ENCODE measurements at regions not wholly inside any gene's neighbourhood (a gene's known extent, or its start where the extent isn't known, plus 50 kb on each side); places are given as distances from the start of the nearest gene placed in this dataset.

DNA sequence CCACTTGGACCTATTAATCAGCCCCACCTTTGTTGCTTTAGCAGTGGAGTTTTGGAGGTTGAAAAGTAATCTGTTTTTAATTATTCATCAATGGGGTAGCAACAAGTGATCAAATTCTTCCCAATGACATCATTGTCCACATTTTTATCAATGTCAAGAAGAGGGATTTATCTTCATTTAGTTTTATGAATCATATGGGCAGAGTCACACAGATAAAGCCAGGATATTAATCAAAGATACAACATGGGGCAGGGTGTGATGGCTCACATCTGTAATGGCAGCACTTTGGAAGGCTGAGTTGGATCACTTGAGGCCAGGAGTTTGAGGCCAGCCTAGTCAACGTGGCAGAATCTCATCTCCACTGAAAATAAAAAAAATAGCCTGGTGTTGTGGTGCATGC, 388.4 kb upstream of the POM121L12 start:
- no peaks in the 10 kb centered on the region for H4K20me1 ChIP-seq (ENCODE audit: low read depth, low read length)
- no peaks in the 10 kb centered on the region for H3K36me3 ChIP-seq (ENCODE audit: low read length)
- no peaks in the 10 kb centered on the region for H3K9me2 ChIP-seq (replicated peaks; ENCODE audit: insufficient read depth, low read length)
- H3K27me3 ChIP-seq (ENCODE audit: low read length) = no peaks in the 10 kb centered on the region
- H3K9me3 ChIP-seq (ENCODE audit: insufficient read depth, low read length) = peaks cover 3% of the 10 kb centered on the region; the same call in 1 of the 2 replicates
- no peak overlapping the region for H3K27ac ChIP-seq (ENCODE audit: low read depth, low read length)
- H3K4me3 ChIP-seq (ENCODE audit: insufficient read depth, low read length, poor library complexity, severe bottlenecking) = no peak overlapping the region
- H3F3A ChIP-seq (ENCODE audit: insufficient read depth) = no peaks in the 10 kb centered on the region
- no peak overlapping the region for H2AFZ ChIP-seq (ENCODE audit: low read depth, low read length, severe bottlenecking)
- no peaks in the 10 kb centered on the region for H3K79me2 ChIP-seq (ENCODE audit: insufficient read depth, low read length)
- TF ChIP-seq EZH2phosphoT487 (conservative IDR thresholded peaks at IDR 0.05; ENCODE audit: low read length) = no peak
- TF ChIP-seq, protein P1, sequence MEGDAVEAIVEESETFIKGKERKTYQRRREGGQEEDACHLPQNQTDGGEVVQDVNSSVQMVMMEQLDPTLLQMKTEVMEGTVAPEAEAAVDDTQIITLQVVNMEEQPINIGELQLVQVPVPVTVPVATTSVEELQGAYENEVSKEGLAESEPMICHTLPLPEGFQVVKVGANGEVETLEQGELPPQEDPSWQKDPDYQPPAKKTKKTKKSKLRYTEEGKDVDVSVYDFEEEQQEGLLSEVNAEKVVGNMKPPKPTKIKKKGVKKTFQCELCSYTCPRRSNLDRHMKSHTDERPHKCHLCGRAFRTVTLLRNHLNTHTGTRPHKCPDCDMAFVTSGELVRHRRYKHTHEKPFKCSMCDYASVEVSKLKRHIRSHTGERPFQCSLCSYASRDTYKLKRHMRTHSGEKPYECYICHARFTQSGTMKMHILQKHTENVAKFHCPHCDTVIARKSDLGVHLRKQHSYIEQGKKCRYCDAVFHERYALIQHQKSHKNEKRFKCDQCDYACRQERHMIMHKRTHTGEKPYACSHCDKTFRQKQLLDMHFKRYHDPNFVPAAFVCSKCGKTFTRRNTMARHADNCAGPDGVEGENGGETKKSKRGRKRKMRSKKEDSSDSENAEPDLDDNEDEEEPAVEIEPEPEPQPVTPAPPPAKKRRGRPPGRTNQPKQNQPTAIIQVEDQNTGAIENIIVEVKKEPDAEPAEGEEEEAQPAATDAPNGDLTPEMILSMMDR (IDR thresholded peaks at IDR 0.05; ENCODE audit: insufficient read depth, low read length, poor library complexity, severe bottlenecking) = no peak
- H3K4me2 ChIP-seq (ENCODE audit: low read depth, low read length, poor library complexity, severe bottlenecking) = no peak overlapping the region
- H3K9ac ChIP-seq (ENCODE audit: low read length) = no peak overlapping the region

DNA sequence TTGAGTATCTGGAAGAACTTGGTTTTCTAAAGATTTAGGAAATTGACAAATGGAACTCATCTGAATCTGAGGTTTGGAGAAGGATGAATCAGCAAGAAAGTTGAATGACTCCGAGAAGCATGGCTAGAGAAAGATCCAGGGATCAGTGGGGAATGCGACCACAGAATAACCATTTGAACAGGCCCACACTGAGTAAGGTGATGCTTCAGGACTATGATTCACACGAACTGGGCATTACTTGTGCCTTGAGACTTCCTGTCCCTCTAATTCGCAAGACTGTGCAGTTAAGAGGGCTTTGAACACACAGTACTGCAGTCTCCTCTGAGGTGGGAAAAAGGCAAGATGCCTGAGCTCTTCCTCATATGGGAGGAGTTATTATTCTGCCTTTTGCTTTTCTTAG, 395.5 kb upstream of the POM121L12 start:
- H3K27ac ChIP-seq (ENCODE audit: low read depth, low read length) = no peak overlapping the region
- H3K79me2 ChIP-seq (ENCODE audit: insufficient read depth, low read length) = no peaks in the 10 kb centered on the region
- no peak overlapping the region for H3K9ac ChIP-seq (ENCODE audit: low read length)
- H3K9me2 ChIP-seq (replicated peaks; ENCODE audit: insufficient read depth, low read length) = no peaks in the 10 kb centered on the region
- H3K4me3 ChIP-seq (ENCODE audit: insufficient read depth, low read length, poor library complexity, severe bottlenecking) = no peak overlapping the region
- TF ChIP-seq EZH2phosphoT487 (conservative IDR thresholded peaks at IDR 0.05; ENCODE audit: low read length) = no peak
- TF ChIP-seq, protein P1 (IDR thresholded peaks at IDR 0.05; ENCODE audit: insufficient read depth, low read length, poor library complexity, severe bottlenecking) = no peak
- no peaks in the 10 kb centered on the region for H3K27me3 ChIP-seq (ENCODE audit: low read length)
- no peak overlapping the region for H3K4me2 ChIP-seq (ENCODE audit: low read depth, low read length, poor library complexity, severe bottlenecking)
- no peaks in the 10 kb centered on the region for H3F3A ChIP-seq (ENCODE audit: insufficient read depth)
- no peaks in the 10 kb centered on the region for H3K36me3 ChIP-seq (ENCODE audit: low read length)
- H2AFZ ChIP-seq (ENCODE audit: low read depth, low read length, severe bottlenecking) = no peak overlapping the region
- H3K9me3 ChIP-seq (ENCODE audit: insufficient read depth, low read length) = no peaks in the 10 kb centered on the region
- H4K20me1 ChIP-seq (ENCODE audit: low read depth, low read length) = no peaks in the 10 kb centered on the region

DNA sequence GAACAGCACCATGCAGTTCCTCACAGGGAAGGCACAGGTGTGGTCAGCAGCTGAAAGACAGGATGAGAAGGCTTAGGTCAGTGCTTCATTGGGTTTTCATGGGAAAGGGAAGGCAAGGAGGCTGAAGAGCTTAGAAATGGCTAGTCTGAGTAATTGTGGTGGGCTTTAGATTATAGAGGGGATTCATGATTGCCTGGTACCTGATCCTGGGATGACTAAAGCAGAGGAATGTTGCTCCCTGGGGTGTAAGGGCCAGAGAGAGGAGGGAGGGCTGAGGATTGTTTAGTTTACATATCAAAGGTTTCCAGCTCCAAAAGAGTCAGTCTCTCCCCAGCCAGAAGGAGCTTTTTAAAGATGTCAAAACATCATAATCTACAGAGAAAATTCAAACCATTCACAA, 396.3 kb upstream of the POM121L12 start:
- TF ChIP-seq, protein P1 (IDR thresholded peaks at IDR 0.05; ENCODE audit: insufficient read depth, low read length, poor library complexity, severe bottlenecking) = no peak
- no peak for TF ChIP-seq EZH2phosphoT487 (conservative IDR thresholded peaks at IDR 0.05; ENCODE audit: low read length)
- Histone ChIP-seq H3K4me2 (ENCODE audit: low read depth, low read length, poor library complexity, severe bottlenecking) (no peak overlapping the region), H3F3A (ENCODE audit: insufficient read depth) (no peaks in the 10 kb centered on the region), H3K36me3 (ENCODE audit: low read length) (no peaks in the 10 kb centered on the region), H3K9ac (ENCODE audit: low read length) (no peak overlapping the region), H3K9me2 (replicated peaks; ENCODE audit: insufficient read depth, low read length) (no peaks in the 10 kb centered on the region), H3K27me3 (ENCODE audit: low read length) (no peaks in the 10 kb centered on the region), H2AFZ (ENCODE audit: low read depth, low read length, severe bottlenecking) (no peak overlapping the region), H3K79me2 (ENCODE audit: insufficient read depth, low read length) (no peaks in the 10 kb centered on the region), H4K20me1 (ENCODE audit: low read depth, low read length) (no peaks in the 10 kb centered on the region), H3K27ac (ENCODE audit: low read depth, low read length) (no peak overlapping the region), H3K9me3 (ENCODE audit: insufficient read depth, low read length) (no peaks in the 10 kb centered on the region), H3K4me3 (ENCODE audit: insufficient read depth, low read length, poor library complexity, severe bottlenecking) (no peak overlapping the region)
